NCI-H2107 treated with DMSO at 0.1 percent for 48 hours (cell line): ENCODE measurements at regions not wholly inside any gene's neighbourhood (a gene's known extent, or its start where the extent isn't known, plus 50 kb on each side); places are given as distances from the start of the nearest gene placed in this dataset.
"Not testable (repeated sequence)": the region's sequence is repeated elsewhere in the genome, so short reads cannot be mapped to it uniquely, and the experiment has no call there.

Source experiments
- DNase-seq: peaks from one replicate; lab custom pipeline; 2025; ENCODE audit not compliant: unreplicated experiment; lab: John Stamatoyannopoulos, UW

DNA sequence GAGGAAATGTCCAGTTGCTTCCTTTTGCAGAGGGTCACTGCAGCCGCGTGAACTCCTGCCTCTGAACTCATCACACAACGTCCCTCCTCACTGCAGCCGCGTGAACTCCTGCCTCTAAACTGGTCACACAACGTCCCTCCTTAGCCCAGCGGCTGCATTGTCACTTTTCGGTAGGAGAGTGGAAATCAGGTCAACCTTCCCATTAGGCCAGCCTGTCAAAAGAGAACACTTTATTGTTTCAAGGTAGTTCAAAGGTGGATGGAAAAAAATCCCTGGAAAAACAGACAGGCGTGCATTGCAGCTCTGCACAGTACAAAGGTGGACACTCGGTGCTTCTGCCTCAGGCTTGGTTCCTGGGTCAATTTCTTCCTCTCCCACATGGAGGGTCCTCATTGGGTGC, 280.2 kb downstream of the FOXL1 start:
- no peak for DNase-seq

DNA sequence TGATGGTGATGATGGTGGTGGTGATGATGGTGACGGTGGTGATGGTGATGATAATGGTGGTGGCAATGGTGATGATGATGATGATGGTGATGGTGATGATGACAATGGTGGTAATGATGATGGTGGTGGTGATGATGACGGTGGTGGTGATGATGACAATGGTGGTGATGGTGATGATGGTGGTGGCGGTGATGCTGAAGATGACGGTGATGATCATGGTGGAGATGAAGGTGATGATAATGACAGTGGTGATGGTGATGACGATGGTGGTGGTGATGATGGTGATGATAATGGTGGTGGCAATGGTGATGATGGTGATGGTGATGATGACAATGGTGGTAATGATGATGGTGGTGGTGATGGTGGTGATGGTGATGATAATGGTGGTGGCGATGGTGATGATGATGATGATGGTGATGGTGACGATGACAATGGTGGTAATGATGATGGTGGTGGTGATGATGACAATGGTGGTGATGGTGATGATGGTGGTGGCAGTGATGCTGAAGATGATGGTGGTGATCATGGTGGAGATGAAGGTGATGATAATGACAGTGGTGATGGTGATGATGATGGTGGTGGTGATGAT, 283.0 kb downstream of the FOXL1 start:
- DNase-seq = not testable (repeated sequence)

DNA sequence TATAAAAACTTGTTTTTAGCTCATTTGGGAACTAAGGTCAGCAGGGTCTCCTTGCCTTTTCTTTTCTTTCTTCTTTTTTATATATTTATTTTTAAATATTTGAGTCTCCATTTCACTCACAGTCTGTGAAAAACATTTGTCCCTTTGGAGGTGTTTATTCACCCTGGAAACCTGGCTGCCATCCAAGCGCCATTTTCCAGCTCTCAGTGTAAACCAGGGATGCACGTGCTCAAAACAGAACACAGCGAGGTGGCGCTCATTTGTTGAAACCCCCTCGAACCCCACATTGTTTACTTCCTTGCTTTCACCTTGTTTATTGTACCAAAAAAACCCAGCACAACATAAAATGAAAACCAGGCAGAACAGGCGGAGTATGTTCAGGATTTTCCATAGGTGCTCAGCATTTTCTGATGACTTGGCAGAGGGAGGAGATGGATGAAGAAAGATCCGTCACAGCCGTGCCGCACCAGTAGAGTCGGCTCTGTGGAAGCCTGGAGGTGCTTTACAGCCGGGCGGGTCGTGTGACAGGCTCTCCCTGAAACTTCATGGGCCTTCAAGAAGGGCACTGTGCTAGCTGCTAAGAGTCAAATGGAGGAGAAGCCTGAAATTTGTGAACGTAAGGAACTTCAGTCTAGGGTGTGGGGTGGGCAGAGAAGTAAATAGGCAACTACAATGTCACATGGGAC, 284.4 kb downstream of the FOXL1 start:
- DNase-seq = no peak

DNA sequence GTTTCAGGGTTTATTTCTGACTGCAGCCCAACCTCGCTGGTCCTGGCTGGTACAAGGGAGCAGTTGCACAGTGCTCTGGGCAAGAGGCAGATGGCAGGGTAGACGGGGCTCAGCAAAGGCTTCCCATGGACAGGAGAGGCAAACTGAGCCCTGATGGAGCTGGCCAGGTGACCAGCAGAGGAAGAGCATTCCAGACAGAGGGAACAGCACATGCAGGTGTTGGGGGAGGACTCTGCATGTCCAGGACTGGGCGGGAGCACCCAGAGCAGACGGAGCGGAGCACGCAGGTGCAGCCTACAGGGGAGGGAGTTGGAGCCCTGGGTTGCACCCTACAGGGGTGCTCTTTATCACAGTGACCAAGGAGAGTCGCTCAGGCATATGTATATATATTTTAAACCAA, 285.3 kb downstream of the FOXL1 start:
- no peak for DNase-seq

DNA sequence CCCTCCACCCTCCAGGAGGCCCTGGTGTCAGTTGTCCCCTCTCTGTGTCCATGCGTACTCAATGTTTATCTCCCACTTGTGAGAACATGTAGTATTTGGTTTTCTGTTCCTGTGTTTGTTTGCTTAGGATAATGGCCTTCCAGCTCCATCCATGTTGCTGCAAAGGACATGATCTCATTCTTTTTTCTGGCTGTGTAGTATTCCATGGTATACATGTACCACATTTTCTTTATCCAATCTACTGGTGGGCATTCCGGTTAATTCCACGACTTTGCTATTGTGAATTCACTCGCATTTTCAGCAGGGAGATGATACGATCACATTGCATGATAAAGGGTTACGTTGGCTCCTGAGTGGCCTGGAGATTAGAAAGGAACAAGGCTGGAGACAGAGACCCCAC, 286.2 kb downstream of the FOXL1 start:
- no peak for DNase-seq

DNA sequence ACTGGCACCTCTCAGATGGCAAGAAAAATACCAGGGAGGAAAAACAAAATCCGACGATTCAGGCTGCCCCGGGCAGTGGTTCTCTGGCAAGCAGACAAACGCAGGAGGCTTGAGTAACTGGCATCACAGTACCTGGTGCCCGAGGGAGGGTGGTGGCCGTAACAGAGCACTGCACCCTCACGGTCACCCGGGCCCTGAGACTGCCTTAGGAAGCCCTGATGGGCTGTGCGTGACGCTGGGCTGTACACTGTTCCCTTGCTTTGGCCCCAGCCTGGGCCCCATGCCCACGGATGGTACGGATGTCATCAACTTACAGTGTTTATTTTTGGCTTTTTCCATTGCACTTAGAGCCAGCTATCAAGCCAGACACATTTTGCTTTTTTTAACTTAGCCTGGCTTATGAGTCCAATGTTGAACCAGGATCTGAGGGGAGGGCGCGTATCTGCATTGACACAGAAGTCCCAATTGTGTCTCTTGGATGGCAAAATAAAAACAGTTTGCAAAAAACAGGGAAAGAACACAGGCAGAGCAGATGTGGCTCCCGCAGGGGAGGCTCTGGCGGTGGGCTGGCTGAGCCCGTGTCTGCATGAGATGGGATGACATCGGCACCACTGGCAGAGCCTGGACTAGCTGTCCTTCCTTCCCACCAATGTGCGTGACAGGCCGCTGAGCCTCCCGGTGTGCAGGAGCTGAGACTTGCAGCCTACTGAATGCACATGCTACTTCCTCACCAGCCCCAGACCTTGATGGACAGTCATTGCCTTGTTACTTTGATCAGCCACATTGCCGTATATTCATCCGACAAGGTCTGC, 287.7 kb downstream of the FOXL1 start:
- DNase-seq = no peak

DNA sequence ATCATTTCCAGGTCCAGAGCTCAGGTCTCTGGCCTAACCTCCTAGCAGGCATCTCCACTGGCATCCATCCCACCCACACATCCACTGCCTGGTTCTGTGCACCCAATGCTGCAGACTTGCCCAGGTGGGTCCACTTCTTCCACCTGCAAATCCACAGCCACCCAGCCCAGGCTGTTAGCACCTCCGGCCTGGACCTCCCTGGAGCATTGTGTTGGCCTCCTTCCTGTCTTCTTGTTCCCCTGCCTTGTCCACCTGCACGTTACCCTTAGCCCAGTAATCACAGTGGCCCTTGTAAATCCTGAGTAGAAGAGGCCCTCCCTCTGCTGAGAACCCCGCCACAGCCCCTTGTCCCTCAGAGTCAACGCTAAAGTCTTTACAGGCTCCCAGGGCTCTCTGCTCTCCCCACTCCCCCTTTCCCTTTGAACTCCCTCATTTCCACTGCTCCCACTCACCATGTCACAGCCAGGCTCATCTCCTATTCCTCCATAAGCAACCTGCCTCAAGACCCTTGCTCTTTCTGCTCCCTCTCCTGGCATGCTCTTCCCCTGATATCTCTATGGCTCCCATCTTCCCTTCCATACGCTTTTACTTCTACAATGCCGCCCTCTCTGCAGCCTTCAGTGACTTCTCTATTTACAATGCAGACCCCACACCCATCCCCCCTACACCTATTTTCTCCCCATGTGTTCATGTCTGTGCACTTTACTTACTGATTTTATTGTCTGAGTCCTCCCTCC, 288.8 kb downstream of the FOXL1 start:
- DNase-seq = no peak

DNA sequence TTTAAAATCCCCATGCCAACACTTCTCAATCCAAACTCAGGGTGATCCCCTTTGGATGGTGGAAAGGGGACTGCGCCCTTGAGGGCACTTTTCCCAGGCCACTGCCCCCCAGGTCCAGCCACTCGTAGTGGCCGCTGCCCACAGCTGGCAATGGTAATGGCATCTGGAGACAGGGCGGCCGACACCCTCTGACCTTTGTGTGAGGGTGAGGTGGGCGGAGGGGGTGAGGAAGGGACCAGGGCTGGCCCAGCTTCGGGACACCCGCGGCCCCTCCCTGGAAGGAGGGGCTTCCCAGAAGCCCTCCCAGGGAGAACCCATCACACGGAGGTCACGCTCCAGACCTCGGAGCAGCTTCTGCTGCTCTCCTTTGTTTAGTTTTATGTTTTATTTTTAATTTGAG, 289.7 kb downstream of the FOXL1 start:
- DNase-seq = no peak

DNA sequence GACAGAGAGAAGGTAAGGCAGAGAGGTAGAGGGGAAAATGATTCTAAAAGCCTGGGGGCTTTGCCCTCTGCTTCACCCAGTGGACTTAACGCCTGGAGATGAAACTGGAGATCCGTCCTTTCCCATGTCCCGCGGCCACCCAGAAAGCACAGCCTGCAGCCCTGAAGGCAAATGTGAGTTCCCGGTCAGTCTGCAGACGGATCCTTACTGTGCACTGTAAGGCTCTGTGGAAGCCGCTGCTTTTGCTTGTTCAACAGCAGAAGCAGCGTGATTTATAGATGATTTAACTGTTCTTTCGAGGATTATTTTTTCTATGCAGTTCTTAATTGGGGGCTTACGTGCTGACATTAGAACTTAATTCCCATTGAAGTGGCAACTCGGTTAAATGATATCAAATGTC, 290.4 kb downstream of the FOXL1 start:
- DNase-seq = no peak

DNA sequence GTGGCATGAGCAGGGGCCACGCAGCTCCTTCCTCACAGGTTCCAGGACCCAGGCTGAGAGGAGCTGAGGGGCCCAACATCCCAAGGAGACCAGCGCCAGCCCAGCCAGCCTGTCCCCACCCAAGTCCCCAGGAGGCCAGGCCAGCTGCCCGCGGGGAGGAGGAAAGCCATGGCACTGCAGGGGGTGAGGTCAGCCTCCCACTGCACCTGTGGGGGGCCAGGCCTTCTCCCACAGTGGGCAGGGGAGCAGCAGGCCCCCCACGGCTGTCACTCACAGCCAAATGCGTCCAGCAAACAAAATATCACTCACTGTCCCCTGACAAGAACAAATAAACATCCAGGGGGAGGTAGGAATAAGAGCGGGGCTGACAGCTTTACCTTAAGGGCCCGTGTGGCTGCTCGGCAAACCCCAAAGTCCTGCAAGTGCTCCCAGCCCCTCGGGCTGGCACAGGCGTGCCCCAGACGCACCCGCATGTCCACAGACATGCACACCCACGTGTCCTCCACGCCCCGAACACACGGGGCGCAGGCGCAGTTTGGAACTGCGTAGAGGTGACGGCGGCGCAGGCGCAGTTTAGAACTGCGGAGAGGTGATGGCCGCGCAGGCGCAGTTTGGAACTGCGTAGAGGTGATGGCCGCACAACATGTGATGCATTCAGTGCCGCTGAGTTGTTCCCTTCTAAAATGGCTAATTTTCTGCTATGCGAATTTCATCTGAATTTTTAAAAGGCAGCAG, 291.1 kb downstream of the FOXL1 start:
- no peak for DNase-seq

DNA sequence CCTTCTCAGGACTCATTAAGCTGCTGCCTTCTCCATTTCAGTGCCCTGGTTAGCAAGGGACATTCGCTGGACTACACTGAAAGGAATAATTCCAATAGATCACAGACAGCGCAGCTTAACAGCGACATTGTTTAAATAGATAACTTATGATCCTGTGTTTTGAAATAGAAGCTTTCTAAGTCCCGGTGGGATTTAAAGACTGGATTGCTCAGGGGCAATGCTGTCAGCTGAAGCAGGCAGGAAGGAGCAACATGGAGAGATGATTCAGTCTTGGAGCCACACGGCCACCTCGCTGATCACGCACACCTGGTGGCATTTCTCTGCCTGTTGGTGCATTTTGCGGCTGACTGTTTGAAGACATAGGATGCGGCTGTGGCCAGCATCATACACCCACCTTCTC, 292.0 kb downstream of the FOXL1 start:
- no peak for DNase-seq

DNA sequence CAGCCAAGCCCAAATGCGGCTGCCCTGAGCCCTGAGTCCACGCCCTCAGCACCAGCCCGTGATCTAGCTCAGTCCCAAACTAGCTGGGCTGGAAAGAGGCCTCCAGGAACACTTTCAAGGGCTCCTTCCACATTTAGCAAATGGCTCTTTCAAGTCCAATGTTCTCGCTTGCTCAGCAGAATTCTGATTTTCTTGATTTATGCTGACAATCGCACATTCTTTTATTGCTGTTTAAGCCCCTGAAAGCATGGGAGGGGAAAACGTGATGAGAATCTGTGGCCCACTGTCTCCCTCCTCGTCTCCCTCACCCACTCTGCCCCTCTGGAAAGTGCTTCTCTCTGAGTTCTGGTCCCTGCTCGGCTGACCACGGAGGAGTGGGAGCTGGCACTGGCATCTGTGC, 293.8 kb downstream of the FOXL1 start:
- no peak for DNase-seq

DNA sequence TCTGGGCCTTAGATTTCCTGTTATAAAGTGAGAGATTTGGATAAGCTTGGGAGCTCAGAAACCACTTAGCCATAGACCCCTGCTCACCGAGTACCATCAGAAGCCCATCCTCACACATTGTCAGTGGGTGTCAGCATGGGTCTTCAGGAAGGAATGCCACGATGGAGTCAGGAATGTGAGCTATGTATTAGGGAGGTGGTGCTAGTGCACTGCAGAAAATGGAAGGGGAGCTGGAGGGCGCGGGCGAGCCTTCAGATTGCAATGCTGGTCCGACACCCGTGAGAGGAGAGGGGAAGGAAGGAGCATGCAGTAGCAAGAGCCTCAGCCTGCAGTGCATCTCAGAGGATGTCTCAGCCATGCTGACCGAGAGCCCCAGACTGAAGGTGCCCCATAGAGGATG, 294.5 kb downstream of the FOXL1 start:
- DNase-seq = no peak

DNA sequence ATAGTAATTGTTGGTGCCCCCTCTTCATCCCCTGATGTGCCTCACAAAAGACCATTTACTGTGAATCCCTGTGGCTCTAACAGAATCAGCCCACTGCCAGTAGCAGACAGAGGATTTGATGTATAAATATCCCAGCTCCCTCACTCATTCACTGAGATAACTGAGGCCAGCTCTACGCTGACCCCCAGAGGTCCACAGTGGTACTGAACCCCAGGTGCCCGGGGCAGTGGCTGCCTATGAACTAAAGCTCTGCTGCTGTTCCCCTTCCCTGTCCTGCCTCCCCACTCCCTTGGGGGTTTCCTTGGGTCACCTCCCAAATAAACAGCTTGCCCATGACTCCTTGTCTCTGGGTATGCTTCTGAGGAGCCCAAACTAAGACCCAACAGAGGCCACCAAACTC, 295.8 kb downstream of the FOXL1 start:
- DNase-seq = no peak

DNA sequence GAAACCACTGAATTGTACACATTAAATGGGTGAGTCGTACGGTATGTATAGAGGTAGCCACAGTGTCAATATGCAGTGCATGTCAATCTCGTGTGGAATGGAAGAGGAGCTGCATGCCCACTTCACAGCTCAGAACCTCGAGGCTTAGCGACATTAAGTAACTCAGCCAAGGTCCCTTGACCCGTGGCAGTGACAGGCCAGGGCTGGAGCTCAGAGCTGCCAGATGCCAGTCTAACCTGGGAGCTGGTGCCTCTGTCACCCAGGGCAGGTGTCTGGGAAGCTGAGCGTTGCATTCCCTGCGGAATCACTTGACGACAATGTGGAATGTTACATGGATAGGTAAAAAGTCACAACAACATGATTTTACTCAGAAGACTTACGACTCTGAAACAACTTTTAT, 298.1 kb downstream of the FOXL1 start:
- no peak for DNase-seq

DNA sequence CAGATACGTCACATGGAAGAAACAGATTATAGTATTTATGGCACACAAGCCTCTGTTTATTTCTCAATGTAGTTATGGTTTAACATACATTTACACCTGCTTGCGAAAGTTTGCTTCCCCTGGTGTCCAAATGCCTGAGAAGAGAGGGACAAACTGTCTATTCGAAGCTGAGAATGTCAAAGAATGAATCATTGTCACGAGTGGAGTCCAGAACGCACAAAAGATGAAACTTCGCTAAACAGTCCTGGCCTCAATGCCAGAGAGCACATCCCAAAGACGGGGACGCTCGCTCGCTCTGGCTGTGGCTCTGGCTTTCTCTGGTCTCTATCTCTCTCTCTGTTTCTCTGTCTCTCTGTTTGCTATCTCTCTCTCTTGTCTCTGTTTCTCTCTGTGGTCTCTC, 298.8 kb downstream of the FOXL1 start:
- no peak for DNase-seq

DNA sequence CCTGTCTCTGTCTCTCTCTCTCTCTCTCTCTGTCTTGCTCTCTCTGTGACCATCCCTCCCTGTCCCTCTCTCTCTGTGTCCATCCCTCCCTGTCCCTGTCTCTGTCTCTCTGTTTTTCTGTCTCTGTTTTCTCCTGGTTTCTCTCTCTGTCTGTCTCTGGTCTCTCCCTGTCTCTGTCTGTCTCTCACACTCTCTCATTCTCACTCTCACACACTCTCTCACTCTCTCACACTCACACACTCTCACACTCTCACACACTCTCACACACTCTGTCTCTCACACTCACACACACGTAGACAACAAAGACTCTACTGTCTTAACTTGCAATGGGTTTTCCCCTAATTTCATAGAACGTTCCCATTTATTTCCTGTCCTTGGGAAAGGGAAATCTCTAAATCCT, 299.5 kb downstream of the FOXL1 start:
- no peak for DNase-seq

DNA sequence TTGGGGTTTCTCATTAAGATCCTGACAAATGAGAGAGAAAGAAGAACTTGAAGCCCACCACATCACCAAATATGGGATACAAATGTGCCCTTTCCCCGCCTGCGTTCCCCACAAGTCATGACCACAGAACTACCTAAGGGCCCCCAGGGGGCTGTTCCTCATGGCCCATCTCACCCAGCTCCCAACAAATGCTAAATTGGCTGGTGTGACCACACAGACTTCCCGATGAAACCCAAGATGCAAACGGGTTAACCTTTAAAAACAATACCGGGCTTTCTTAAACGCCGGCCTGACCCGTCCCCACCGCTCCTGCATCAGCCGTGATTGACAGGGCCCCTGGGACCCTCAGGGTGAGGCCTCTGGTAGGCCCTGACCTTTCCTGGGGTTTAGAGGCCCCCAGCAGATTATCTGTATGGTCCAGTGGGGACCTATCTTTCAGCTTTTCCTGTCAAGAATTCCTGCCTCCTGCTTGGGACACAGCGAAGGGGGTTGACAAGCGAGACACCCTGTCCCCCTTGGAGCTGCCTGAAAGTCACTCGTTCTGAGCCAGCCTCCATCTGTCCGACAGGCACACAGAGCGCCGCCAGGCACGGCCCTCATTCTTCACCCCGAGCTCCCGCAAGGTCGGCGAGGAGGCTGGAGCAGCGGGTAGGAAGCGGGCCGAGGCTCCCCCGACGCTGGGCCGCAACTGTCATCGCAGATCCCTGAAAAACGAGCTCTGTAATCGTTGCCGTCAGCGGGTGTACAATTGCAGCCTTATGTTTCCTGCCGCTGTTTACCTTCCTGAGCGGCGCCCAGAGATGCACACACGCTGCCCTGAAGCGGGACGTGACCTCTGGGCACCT, 300.1 kb downstream of the FOXL1 start:
- DNase-seq = no peak

DNA sequence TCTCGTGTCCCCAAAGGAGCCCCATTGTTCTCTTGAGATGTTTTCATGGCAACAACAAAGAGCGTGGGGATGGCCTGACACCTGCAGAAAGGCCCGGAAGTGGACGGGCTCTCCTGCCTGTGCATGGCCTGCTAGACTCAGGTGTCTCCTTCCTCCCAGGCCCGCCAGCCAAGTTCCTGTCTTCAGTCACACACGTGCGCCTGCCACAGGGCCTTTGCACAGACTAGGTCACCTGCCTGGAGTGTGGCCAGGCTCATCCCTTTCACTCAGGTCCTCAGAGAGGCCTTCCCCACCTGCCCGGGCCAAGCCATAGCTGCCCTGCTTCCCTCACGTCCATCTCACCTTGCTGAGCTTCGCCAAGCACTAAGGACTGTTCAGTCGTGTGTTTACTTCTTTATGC, 300.9 kb downstream of the FOXL1 start:
- DNase-seq = no peak
